B cell (primary cell): ENCODE measurements at regions not wholly inside any gene's neighbourhood (a gene's known extent, or its start where the extent isn't known, plus 50 kb on each side); places are given as distances from the start of the nearest gene placed in this dataset.
"Not testable (repeated sequence)": the region's sequence is repeated elsewhere in the genome, so short reads cannot be mapped to it uniquely, and the experiment has no call there.

Experiments used
- ATAC-seq: fragments of 200-7000 bp; cut with Tn5 transposase; one replicate; pipeline ENCODE4 v1.10.0; 2021; ENCODE audit warnings: low read depth, mild to moderate bottlenecking, moderate number of reproducible peaks, moderate library complexity
- CTCF ChIA-PET: fragments of 350-600 bp; sonication (Branson Sonifier 250); formaldehyde crosslinking; loops from one replicate; lab custom pipeline; 2021; ENCODE audit warnings: antibody characterized with exemption, inconsistent platforms; lab: Charles Lee
- POLR2A ChIA-PET: fragments of 350-600 bp; sonication (Branson Sonifier 250); formaldehyde crosslinking; loops from one replicate; lab custom pipeline; 2021; ENCODE audit warnings: antibody characterized with exemption; lab: Charles Lee
- DNase-seq: peaks from one replicate; pipeline ENCODE4 v3.0.0; 2013
- H2AFZ ChIP-seq: 2 replicates; pipeline ENCODE4 v1.6.1; 2012; ENCODE audit warnings: mild to moderate bottlenecking, low read depth, low read length; ENCODE audit not compliant: insufficient read depth, poor library complexity, severe bottlenecking
- H3K27ac ChIP-seq, 2 donors: 1 replicate in 1 of 2; 2 replicates in 1 of 2; pipeline ENCODE4 v1.5.1; 2012 to 2013; ENCODE audit warnings: low read length in 2 of 2, mild to moderate bottlenecking in 2 of 2, moderate library complexity in 1 of 2
- H3K27me3 ChIP-seq, 4 experiments: fragments of 200-600 bp in 1 of 4; sonication (generic) in 1 of 4; replicated peaks in 1 of 4; 1 replicate in 2 of 4; 2 replicates in 2 of 4; pipeline versions ENCODE4 v1.6.1 to v1.7.0; 2013 to 2016; ENCODE audit warnings: low read length in 3 of 4, mild to moderate bottlenecking in 2 of 4, mixed read lengths in 1 of 4, moderate library complexity in 1 of 4; ENCODE audit not compliant: insufficient read depth in 4 of 4, control insufficient read depth in 3 of 4; ENCODE audit errors: control extremely low read depth in 1 of 4
- H3K36me3 ChIP-seq, 2 experiments: replicated peaks in 1 of 2; 1 replicate in 1 of 2; 2 replicates in 1 of 2; pipeline versions ENCODE4 v1.6.1 to v1.7.1; 2013; ENCODE audit warnings: low read length in 1 of 2; ENCODE audit not compliant: insufficient read depth in 2 of 2, control insufficient read depth in 1 of 2; ENCODE audit errors: control extremely low read depth in 1 of 2, extremely low read depth in 1 of 2
- H3K4me1 ChIP-seq, 2 donors: fragments of 200-600 bp in 1 of 2; sonication (generic) in 1 of 2; 1 replicate in 1 of 2; 2 replicates in 1 of 2; pipeline versions ENCODE4 v1.5.1 to v1.6.1; 2013 to 2017; ENCODE audit warnings: low read length in 2 of 2; ENCODE audit not compliant: control insufficient read depth in 2 of 2, insufficient read depth in 2 of 2
- H3K4me2 ChIP-seq: replicated peaks from 2 replicates; pipeline ENCODE3; 2012; ENCODE audit warnings: mild to moderate bottlenecking, low read depth, low read length; ENCODE audit not compliant: poor library complexity, severe bottlenecking
- H3K4me3 ChIP-seq, 5 experiments: fragments of 200-600 bp in 1 of 5; sonication (generic) in 1 of 5; 1 replicate in 3 of 5; 2 replicates in 2 of 5; pipeline versions ENCODE4 v1.5.1 to v1.7.0; 2011 to 2016; ENCODE audit warnings: low read length in 4 of 5, mild to moderate bottlenecking in 4 of 5, low read depth in 2 of 5, control low read depth in 1 of 5, moderate library complexity in 1 of 5; ENCODE audit not compliant: insufficient read depth in 1 of 5; ENCODE audit errors: control extremely low read depth in 1 of 5, extremely low read depth in 1 of 5
- H3K79me2 ChIP-seq: fragments of 200-600 bp; sonication (generic); one replicate; pipeline ENCODE4 v1.6.0; 2016; ENCODE audit warnings: low read length; ENCODE audit not compliant: control insufficient read depth, insufficient read depth
- H3K9ac ChIP-seq: fragments of 200-600 bp; sonication (generic); 2 replicates; pipeline ENCODE4 v1.6.1; 2017; ENCODE audit warnings: mild to moderate bottlenecking, low read length, moderate library complexity
- H3K9me3 ChIP-seq, 3 donors: one replicate each; pipeline versions ENCODE4 v1.6.1 to v1.7.1; 2013; ENCODE audit warnings: low read length in 2 of 3; ENCODE audit not compliant: control insufficient read depth in 2 of 3, insufficient read depth in 1 of 3; ENCODE audit errors: control extremely low read depth in 1 of 3
- H4K20me1 ChIP-seq: 2 replicates; pipeline ENCODE4 v1.6.0; 2012; ENCODE audit warnings: mild to moderate bottlenecking, low read length; ENCODE audit not compliant: insufficient read depth, control insufficient read depth, poor library complexity, severe bottlenecking
- H3K27ac Mint-ChIP-seq: one replicate; pipeline ENCODE4 v1.8.0; 2021; ENCODE audit warnings: mixed read lengths
- H3K27me3 Mint-ChIP-seq: one replicate; pipeline ENCODE4 v1.8.0; 2021; ENCODE audit warnings: mixed read lengths
- H3K4me1 Mint-ChIP-seq: one replicate; pipeline ENCODE4 v1.8.0; 2021; ENCODE audit warnings: mixed read lengths
- H3K4me3 Mint-ChIP-seq: one replicate; pipeline ENCODE4 v1.8.0; 2021; ENCODE audit warnings: mixed read lengths
- H3K9me3 Mint-ChIP-seq: one replicate; pipeline ENCODE4 v1.8.0; 2022; ENCODE audit warnings: mixed read lengths; ENCODE audit not compliant: insufficient read depth
- EZH2 ChIP-seq: IDR thresholded peaks from 2 replicates; pipeline ENCODE4 v1.6.1; 2012; ENCODE audit warnings: borderline replicate concordance, low read depth, mild to moderate bottlenecking, moderate library complexity, low read length; ENCODE audit not compliant: insufficient read depth, poor library complexity, severe bottlenecking
- WGBS: methylation state at CpG from one replicate; pipeline ENCODE4 v1.1.5; 2013; ENCODE audit warnings: missing lambda C conversion rate; ENCODE audit not compliant: insufficient coverage; 5-methylcytosine and 5-hydroxymethylcytosine counted together
- intact Hi-C: fragments of 100-400 bp; cut with micrococcal nuclease; formaldehyde crosslinking; loops from one replicate; pipeline ENCODE4 v1.10.0; 2022
- TF ChIP-seq, protein P1 (sequence below): fragments of 200-600 bp; IDR thresholded peaks from one replicate; pipeline ENCODE4 v1.8.0; 2022; ENCODE audit warnings: antibody characterized with exemption, mild to moderate bottlenecking

DNA sequence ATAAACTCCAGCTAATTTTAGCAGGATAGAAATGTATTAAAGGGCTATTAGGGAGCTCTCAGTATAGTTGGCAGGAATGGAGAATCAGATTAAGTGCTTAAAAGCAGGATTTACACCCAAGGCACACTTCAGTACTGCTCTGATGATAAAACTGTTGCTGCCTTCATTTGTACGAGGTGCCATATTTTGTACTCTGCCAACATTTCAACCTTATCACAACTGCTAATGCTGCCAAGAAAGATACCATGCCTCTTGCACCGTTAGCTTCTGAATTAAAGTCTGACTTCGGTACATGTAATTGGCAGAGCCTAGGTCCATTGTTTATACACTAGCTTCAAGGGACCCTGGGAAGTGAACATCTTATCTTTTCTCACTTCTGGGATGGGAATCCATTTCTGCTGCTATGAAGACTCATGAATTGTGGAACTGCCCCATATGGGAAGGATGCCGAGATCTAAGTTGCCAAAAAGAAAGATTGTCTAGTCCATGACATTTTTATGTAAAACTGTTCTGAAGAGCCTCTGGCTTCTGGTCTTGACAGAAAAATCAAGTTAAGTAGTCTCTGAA is 624.0 kb upstream of the IGFBP7 start:
- Histone ChIP-seq H4K20me1 (no peaks in the 10 kb centered on the region), H3K27me3 (no peaks in the 10 kb centered on the region), H3K36me3 (no peaks in the 10 kb centered on the region), H3K4me2 (no peak overlapping the region), H3K9ac (no peak overlapping the region), H3K79me2 (no peaks in the 10 kb centered on the region), H3K9me3 (no peaks in the 10 kb centered on the region), H2AFZ (no peak overlapping the region), H3K4me1 (no peaks in the 10 kb centered on the region), H3K27ac (no peak overlapping the region), H3K4me3 (no peak overlapping the region)
- Mint-ChIP-seq H3K27ac (no peak overlapping the region), H3K4me1 (no peaks in the 10 kb centered on the region), H3K9me3 (peaks cover 3% of the 10 kb centered on the region), H3K27me3 (no peaks in the 10 kb centered on the region), H3K4me3 (no peak overlapping the region)
- CTCF ChIA-PET: no interaction called here
- POLR2A ChIA-PET: no interaction called here
- ATAC-seq: no peak
- DNase-seq: no peak
- intact Hi-C loops: no loop called here
- TF ChIP-seq EZH2: no peak
- TF ChIP-seq, protein P1, sequence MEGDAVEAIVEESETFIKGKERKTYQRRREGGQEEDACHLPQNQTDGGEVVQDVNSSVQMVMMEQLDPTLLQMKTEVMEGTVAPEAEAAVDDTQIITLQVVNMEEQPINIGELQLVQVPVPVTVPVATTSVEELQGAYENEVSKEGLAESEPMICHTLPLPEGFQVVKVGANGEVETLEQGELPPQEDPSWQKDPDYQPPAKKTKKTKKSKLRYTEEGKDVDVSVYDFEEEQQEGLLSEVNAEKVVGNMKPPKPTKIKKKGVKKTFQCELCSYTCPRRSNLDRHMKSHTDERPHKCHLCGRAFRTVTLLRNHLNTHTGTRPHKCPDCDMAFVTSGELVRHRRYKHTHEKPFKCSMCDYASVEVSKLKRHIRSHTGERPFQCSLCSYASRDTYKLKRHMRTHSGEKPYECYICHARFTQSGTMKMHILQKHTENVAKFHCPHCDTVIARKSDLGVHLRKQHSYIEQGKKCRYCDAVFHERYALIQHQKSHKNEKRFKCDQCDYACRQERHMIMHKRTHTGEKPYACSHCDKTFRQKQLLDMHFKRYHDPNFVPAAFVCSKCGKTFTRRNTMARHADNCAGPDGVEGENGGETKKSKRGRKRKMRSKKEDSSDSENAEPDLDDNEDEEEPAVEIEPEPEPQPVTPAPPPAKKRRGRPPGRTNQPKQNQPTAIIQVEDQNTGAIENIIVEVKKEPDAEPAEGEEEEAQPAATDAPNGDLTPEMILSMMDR: no peak
- WGBS: 96% methylated on average over 3 of the region's 4 CpGs

DNA sequence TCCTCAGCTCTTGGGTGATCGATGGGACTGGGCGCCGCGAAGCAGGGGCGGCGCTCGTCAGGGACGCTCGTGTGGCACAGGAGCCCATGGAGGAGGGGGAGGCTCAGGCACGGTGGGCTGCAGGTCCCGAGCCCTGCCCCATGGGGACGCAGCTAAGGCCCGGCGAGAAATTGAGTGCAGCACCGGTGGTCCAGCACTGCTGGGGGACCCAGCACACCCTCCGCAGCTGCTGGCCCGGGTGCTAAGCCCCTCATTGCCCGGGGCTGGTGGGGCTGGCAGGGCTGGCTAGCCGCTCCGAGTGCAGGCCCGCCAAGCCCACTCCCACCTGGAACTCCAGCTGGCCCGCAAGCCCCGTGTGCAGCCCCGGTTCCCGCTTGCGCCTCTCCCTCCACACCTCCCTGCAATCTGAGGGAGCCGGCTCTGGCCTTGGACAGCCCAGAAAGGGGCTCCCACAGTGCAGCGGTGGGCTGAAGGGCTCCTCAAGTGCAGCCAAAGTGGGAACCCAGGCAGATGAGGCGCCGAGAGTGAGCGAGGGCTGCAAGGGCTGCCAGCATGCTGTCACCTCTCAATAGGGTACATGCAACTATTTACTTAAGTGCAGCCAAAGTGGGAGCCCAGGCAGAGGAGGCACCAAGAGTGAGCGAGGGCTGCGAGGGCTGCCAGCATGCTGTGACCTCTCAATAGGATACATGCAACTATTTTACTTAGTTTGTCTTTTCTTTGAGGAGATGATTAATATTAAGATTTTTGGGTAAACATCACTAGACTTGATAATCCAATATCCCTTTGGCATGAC is 619.8 kb upstream of the IGFBP7 start:
- POLR2A ChIA-PET, H2AFZ ChIP-seq, CTCF ChIA-PET, H3K36me3 ChIP-seq, H3K4me3 ChIP-seq, intact Hi-C loops, H3K27me3 ChIP-seq, H3K4me1 Mint-ChIP-seq, H3K27ac Mint-ChIP-seq, H4K20me1 ChIP-seq, H3K4me1 ChIP-seq, ATAC-seq, H3K27me3 Mint-ChIP-seq, H3K27ac ChIP-seq, H3K4me2 ChIP-seq, DNase-seq, H3K9me3 ChIP-seq, H3K9ac ChIP-seq, H3K4me3 Mint-ChIP-seq, H3K79me2 ChIP-seq, H3K9me3 Mint-ChIP-seq: not testable (repeated sequence)
- 87% methylated on average over 31 of the region's 33 CpGs for WGBS
